GM18519 (cell line): ENCODE measurements at regions not wholly inside any gene's neighbourhood (a gene's known extent, or its start where the extent isn't known, plus 50 kb on each side); places are given as distances from the start of the nearest gene placed in this dataset.
"Not testable (repeated sequence)": the region's sequence is repeated elsewhere in the genome, so short reads cannot be mapped to it uniquely, and the experiment has no call there.

Experiments used
- ATAC-seq: cut with Tn5 transposase; IDR thresholded peaks from one replicate; pipeline ENCODE4 v1.9.1; 2021; ENCODE audit warnings: mild to moderate bottlenecking, moderate library complexity; ENCODE audit not compliant: unreplicated experiment, low FRiP score

DNA sequence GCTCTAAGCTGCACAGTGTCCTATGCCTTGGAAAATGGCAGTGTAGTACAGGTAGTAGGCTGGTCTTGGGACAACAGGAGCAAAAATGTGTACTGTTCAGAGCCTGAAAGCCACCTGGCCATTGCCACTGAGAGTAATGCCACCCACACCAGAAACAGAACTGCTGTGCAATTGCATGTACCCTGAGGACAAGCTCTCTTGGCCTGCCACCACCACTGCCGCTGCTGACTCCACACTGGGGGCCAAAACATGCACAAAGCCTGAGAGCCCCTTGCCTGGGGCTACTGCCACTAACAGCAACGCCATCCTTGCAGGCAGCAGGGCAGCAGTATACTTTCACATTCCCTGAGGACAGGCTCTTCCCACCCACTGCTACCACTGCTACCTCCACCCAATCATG, 251.9 kb upstream of the CDH12 start:
- no peak for ATAC-seq

- ATAC-seq = no peak
Observed at GRCh38 chr5:23103566-23103965, 250.4 kb upstream of the CDH12 start.

GRCh38 chr5:23095418-23095817, 242.3 kb upstream of the CDH12 start:
- not testable (repeated sequence) for ATAC-seq

- ATAC-seq = no peak
Observed at GRCh38 chr5:23089286-23089685, 236.1 kb upstream of the CDH12 start.

GRCh38 chr5:23084815-23085214, 231.7 kb upstream of the CDH12 start:
- no peak for ATAC-seq

DNA sequence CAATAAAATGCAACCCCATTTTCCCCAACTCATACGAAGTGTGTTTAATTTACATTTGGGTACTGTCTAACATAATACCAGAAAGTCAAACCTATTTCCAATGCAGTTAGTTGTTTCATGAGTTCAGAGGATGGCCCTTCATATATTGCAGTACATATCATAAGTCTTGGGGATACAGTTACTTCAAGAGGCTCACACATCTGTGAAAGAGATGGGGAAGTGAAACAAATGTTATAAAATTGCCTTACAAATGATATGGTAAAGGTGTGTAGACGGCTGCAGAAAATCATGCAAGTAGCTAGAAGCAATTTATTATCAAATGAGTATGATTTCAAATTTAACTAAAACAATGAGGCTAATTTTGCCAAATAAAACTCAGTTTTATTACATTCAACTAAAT, 219.0 kb upstream of the CDH12 start:
- peak; percentile 43 for ATAC-seq

DNA sequence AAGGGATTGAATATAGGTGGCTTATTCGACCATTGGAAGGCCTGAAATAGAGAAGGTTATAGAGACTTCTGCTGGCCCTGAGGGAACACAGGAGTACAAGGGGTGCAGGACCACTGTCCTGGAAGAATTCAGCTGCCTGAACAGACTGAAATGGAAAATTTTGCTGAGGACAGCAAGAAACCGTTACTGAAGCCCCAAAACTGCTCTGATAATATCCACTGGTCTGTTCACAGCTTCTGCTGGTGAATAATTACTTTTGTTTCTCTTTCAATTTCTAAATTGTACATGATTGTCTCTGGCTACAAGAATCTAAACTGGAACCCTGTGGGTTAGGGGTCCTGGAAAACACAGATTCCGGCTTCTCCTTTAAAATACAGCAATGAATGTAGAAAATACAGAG, 218.5 kb upstream of the CDH12 start:
- no peak for ATAC-seq

DNA sequence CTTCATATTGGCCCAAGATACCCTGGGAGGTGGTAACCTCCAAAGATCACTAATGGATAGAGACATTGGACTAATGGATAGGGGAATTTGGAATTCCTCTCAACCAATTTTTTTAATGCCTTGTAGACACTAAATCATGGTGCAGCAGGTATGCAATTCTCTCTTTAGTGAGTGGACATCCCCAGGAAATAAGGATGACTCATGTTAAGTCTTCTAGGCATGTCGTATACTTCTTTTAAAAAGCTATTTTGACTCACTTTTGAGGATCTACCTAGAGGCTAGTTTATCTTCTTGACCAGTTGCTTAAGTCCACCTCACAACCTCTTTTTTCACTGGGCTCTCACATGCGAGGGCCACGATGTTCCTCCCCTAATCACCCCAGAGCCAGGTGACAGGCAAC, 211.6 kb upstream of the CDH12 start:
- ATAC-seq = no peak

GRCh38 chr5:23053846-23054245, 200.7 kb upstream of the CDH12 start:
- no peak for ATAC-seq

GRCh38 chr5:23042226-23042625, 189.1 kb upstream of the CDH12 start:
- no peak for ATAC-seq

- no peak for ATAC-seq
Observed at GRCh38 chr5:23035555-23036090, 182.5 kb upstream of the CDH12 start.

DNA sequence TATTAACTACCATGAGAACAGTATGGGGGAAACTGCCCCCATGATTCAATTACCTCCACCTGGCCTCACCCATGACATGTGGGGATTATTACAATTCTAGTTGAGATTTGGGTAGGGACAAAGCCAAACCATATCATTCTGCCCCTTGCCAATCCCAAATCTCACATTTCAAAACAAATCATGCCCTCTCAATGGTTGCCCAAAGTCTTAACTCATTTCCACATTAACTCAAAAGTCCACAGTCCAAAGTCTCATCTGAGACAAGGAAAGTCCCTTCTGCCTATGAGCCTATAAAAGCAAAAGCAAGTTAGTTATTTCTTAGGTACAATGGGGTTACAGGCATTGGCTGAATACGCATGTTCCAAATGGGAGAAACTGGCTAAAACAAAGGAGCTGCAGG, 180.7 kb upstream of the CDH12 start:
- ATAC-seq = no peak

GRCh38 chr5:23029290-23029689, 176.1 kb upstream of the CDH12 start:
- no peak for ATAC-seq

GRCh38 chr5:23028445-23029021, 175.4 kb upstream of the CDH12 start:
- no peak for ATAC-seq

- ATAC-seq = no peak
Observed at GRCh38 chr5:23027830-23028229, 174.7 kb upstream of the CDH12 start.

- ATAC-seq = no peak
Observed at GRCh38 chr5:23027331-23027730, 174.2 kb upstream of the CDH12 start.

GRCh38 chr5:23026252-23027170, 173.4 kb upstream of the CDH12 start:
- no peak for ATAC-seq

- no peak for ATAC-seq
Observed at GRCh38 chr5:23025629-23026233, 172.6 kb upstream of the CDH12 start.

DNA sequence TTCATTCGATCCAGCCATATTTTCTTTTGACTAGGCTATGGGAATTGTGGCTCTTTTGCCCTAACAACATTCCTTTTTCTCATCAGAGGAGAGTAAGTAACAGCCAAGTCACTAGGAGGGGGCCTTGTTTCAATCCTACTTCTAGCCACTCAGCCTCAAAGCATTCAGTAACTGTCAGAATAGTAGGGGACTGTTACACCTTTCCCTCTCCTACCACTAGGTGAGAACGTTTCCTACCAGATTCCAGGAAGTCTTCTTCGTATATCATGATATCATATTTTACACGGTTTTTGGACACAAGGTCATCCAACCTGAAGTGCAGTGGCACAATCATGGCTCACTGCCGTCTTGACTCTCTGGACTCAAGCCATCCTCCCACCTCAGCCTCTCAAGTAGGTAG, 171.3 kb upstream of the CDH12 start:
- no peak for ATAC-seq

- ATAC-seq = no peak
Observed at GRCh38 chr5:23014825-23015224, 161.7 kb upstream of the CDH12 start.

DNA sequence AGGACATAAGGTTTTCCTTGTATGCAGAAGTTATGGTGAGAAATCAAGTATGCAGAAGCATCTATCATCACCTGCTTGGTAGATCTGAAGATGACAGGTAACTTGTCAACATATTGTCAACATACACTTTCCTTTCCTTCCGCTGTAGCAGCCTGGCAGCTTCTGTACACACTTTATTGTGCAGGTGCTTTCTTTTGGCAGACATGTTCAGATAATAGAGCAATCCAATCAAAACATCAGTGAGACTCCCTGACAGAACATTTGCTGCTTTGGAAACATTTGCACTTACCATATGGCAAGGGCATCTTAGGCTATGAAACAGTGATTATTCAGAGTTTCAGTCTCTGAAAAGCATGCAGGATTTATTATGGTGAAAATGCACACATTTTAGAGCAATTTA, 161.1 kb upstream of the CDH12 start:
- ATAC-seq = no peak
